ENCODE measurements at regions not wholly inside any gene's neighbourhood (a gene's known extent, or its start where the extent isn't known, plus 50 kb on each side); places are given as distances from the start of the nearest gene placed in this dataset.

DNA sequence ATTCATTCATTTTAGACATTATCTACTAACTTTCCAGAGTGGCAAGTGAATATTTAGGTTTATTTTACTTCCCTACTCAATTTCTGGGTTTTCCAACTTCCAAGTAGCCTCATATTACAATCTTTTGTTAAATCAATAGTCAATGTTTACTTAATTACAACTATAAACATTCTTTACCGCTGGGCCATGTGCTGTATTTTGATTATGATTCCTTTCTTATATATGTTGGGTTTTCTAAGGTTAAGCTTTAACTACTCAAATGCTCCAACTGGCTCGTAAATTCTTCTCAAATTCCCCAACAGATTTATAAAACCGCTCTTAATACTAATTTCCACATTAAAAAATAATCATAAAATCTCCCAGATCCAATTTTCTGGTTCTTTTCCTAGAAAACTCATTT, 110.1 kb upstream of the ABCA1 start:
- TF ChIP-seq, protein P1, sequence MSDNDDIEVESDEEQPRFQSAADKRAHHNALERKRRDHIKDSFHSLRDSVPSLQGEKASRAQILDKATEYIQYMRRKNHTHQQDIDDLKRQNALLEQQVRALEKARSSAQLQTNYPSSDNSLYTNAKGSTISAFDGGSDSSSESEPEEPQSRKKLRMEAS (IDR thresholded peaks at IDR 0.05; ENCODE audit: low read depth): no peak
- TF ChIP-seq EP300 (IDR thresholded peaks at IDR 0.05; ENCODE audit: borderline replicate concordance in 1 of 2, low read depth in 1 of 2, low read length in 1 of 2) (no peak), EZH2phosphoT487 (IDR thresholded peaks at IDR 0.05; ENCODE audit: borderline replicate concordance, low read depth) (no peak), MXI1 (IDR thresholded peaks at IDR 0.05; ENCODE audit: low read depth, low read length) (no peak), TAF1 (IDR thresholded peaks at IDR 0.05; ENCODE audit: borderline replicate concordance, low read depth, low read length) (no peak), POLR2AphosphoS5 (IDR thresholded peaks at IDR 0.05; ENCODE audit: low read depth, low read length) (no peak), NRF1 (IDR thresholded peaks at IDR 0.05; ENCODE audit: low read depth, low read length) (no peak), GABPA (IDR thresholded peaks at IDR 0.05; ENCODE audit: low read depth) (no peak), RAD21 (IDR thresholded peaks at IDR 0.05; ENCODE audit: low read length) (no peak), FOXJ3 (CRISPR knock-in tag; IDR thresholded peaks at IDR 0.05) (no peak)
- TF ChIP-seq, protein P2, sequence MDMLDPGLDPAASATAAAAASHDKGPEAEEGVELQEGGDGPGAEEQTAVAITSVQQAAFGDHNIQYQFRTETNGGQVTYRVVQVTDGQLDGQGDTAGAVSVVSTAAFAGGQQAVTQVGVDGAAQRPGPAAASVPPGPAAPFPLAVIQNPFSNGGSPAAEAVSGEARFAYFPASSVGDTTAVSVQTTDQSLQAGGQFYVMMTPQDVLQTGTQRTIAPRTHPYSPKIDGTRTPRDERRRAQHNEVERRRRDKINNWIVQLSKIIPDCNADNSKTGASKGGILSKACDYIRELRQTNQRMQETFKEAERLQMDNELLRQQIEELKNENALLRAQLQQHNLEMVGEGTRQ (IDR thresholded peaks at IDR 0.05; ENCODE audit: borderline replicate concordance, low read depth, low read length): no peak
- TF ChIP-seq, protein P3, sequence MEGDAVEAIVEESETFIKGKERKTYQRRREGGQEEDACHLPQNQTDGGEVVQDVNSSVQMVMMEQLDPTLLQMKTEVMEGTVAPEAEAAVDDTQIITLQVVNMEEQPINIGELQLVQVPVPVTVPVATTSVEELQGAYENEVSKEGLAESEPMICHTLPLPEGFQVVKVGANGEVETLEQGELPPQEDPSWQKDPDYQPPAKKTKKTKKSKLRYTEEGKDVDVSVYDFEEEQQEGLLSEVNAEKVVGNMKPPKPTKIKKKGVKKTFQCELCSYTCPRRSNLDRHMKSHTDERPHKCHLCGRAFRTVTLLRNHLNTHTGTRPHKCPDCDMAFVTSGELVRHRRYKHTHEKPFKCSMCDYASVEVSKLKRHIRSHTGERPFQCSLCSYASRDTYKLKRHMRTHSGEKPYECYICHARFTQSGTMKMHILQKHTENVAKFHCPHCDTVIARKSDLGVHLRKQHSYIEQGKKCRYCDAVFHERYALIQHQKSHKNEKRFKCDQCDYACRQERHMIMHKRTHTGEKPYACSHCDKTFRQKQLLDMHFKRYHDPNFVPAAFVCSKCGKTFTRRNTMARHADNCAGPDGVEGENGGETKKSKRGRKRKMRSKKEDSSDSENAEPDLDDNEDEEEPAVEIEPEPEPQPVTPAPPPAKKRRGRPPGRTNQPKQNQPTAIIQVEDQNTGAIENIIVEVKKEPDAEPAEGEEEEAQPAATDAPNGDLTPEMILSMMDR (IDR thresholded peaks at IDR 0.05): no peak
- TF ChIP-seq, protein P4, sequence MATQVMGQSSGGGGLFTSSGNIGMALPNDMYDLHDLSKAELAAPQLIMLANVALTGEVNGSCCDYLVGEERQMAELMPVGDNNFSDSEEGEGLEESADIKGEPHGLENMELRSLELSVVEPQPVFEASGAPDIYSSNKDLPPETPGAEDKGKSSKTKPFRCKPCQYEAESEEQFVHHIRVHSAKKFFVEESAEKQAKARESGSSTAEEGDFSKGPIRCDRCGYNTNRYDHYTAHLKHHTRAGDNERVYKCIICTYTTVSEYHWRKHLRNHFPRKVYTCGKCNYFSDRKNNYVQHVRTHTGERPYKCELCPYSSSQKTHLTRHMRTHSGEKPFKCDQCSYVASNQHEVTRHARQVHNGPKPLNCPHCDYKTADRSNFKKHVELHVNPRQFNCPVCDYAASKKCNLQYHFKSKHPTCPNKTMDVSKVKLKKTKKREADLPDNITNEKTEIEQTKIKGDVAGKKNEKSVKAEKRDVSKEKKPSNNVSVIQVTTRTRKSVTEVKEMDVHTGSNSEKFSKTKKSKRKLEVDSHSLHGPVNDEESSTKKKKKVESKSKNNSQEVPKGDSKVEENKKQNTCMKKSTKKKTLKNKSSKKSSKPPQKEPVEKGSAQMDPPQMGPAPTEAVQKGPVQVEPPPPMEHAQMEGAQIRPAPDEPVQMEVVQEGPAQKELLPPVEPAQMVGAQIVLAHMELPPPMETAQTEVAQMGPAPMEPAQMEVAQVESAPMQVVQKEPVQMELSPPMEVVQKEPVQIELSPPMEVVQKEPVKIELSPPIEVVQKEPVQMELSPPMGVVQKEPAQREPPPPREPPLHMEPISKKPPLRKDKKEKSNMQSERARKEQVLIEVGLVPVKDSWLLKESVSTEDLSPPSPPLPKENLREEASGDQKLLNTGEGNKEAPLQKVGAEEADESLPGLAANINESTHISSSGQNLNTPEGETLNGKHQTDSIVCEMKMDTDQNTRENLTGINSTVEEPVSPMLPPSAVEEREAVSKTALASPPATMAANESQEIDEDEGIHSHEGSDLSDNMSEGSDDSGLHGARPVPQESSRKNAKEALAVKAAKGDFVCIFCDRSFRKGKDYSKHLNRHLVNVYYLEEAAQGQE (IDR thresholded peaks at IDR 0.05; ENCODE audit: low read depth, low read length): no peak
